GM23248 (cell line): ENCODE measurements at regions not wholly inside any gene's neighbourhood (a gene's known extent, or its start where the extent isn't known, plus 50 kb on each side); places are given as distances from the start of the nearest gene placed in this dataset.

Experiments used
- DNase-seq: peaks from one replicate; pipeline ENCODE4 v3.0.0-alpha.2; 2015
- H2AFZ ChIP-seq: fragments of 200-600 bp; sonication (generic); 2 replicates; pipeline ENCODE4 v1.6.1; 2016; ENCODE audit warnings: antibody characterized with exemption
- H3F3A ChIP-seq: fragments of 200-600 bp; sonication (generic); 2 replicates; pipeline ENCODE4 v1.6.1; 2016; ENCODE audit warnings: mild to moderate bottlenecking, antibody characterized with exemption, mixed run types; ENCODE audit not compliant: insufficient read depth
- H3K27ac ChIP-seq: fragments of 200-600 bp; sonication (generic); 2 replicates; pipeline ENCODE4 v1.5.1; 2016; ENCODE audit warnings: mild to moderate bottlenecking
- H3K27me3 ChIP-seq: fragments of 200-600 bp; sonication (generic); replicated peaks from 2 replicates; pipeline ENCODE4 v1.6.1; 2016; ENCODE audit warnings: mild to moderate bottlenecking; ENCODE audit not compliant: insufficient read depth
- H3K36me3 ChIP-seq: fragments of 200-600 bp; sonication (generic); 2 replicates; pipeline ENCODE4 v1.6.1; 2016; ENCODE audit warnings: low read depth, mild to moderate bottlenecking
- H3K4me1 ChIP-seq: fragments of 200-600 bp; sonication (generic); 2 replicates; pipeline ENCODE4 v1.6.1; 2016; ENCODE audit warnings: mild to moderate bottlenecking; ENCODE audit not compliant: insufficient read depth
- H3K4me2 ChIP-seq: fragments of 200-600 bp; sonication (generic); one replicate; pipeline ENCODE4 v1.6.1; 2016; ENCODE audit warnings: mild to moderate bottlenecking; ENCODE audit not compliant: unreplicated experiment
- H3K4me3 ChIP-seq: fragments of 200-600 bp; sonication (generic); 2 replicates; pipeline ENCODE4 v1.5.1; 2016; ENCODE audit warnings: mild to moderate bottlenecking
- H3K79me2 ChIP-seq: fragments of 200-600 bp; sonication (generic); 2 replicates; pipeline ENCODE4 v1.6.1; 2016; ENCODE audit warnings: mild to moderate bottlenecking; ENCODE audit not compliant: insufficient read depth
- H3K9ac ChIP-seq: fragments of 200-600 bp; sonication (generic); 2 replicates; pipeline ENCODE4 v1.6.1; 2016; ENCODE audit warnings: mild to moderate bottlenecking
- H3K9me2 ChIP-seq: fragments of 200-600 bp; sonication (generic); 2 replicates; pipeline ENCODE4 v1.6.1; 2016; ENCODE audit warnings: mixed run types, mild to moderate bottlenecking, moderate library complexity; ENCODE audit not compliant: insufficient read depth
- H3K9me3 ChIP-seq: fragments of 200-600 bp; sonication (generic); one replicate; pipeline ENCODE4 v1.6.1; 2017; ENCODE audit warnings: low read depth
- H4K20me1 ChIP-seq: fragments of 200-600 bp; sonication (generic); 2 replicates; pipeline ENCODE4 v1.6.0; 2016; ENCODE audit not compliant: insufficient read depth
- EZH2 ChIP-seq: fragments of 200-600 bp; sonication (generic); IDR thresholded peaks from 2 replicates; pipeline ENCODE4 v1.6.1; 2018; ENCODE audit warnings: antibody characterized with exemption, mild to moderate bottlenecking; ENCODE audit not compliant: insufficient read depth, poor library complexity, severe bottlenecking
- EZH2phosphoT487 ChIP-seq: fragments of 200-600 bp; sonication (generic); IDR thresholded peaks from 2 replicates; pipeline ENCODE4 v1.6.1; 2018; ENCODE audit warnings: antibody characterized with exemption, moderate library complexity, mild to moderate bottlenecking, low read depth; ENCODE audit not compliant: insufficient read depth
- WGBS, 2 experiments: methylation state at CpG; one replicate each; pipeline ENCODE4 v1.1.6; 2015 to 2017; ENCODE audit warnings: low lambda C conversion rate in 2 of 2, low coverage in 1 of 2; ENCODE audit errors: missing lambda C conversion rate in 2 of 2; 5-methylcytosine and 5-hydroxymethylcytosine counted together
- in situ Hi-C: fragments of 300-500 bp; cut with MboI; formaldehyde crosslinking; loops from 2 replicates; pipeline ENCODE4 v1.15.0; 2020

GRCh38 chr6:66051812-66052211 lies 344.8 kb upstream of the EYS start:
- Histone ChIP-seq H3K4me1 (no peaks in the 10 kb centered on the region), H3K9ac (no peak overlapping the region), H3K79me2 (no peaks in the 10 kb centered on the region), H2AFZ (no peak overlapping the region), H3K9me2 (no peaks in the 10 kb centered on the region), H3K9me3 (no peaks in the 10 kb centered on the region), H3K4me3 (no peak overlapping the region), H3F3A (no peaks in the 10 kb centered on the region), H3K36me3 (no peaks in the 10 kb centered on the region), H3K4me2 (no peak overlapping the region), H3K27ac (no peak overlapping the region), H3K27me3 (no peaks in the 10 kb centered on the region), H4K20me1 (no peaks in the 10 kb centered on the region)
- TF ChIP-seq EZH2: no peak
- no peak for TF ChIP-seq EZH2phosphoT487
- WGBS, 2 experiments: 35 to 38% methylated on average over 5 of the region's 5 CpGs
- DNase-seq: no peak
- in situ Hi-C loops: no loop called here

- no peaks in the 10 kb centered on the region for H3K4me1 ChIP-seq
- H3K4me3 ChIP-seq: no peak overlapping the region
- H3K79me2 ChIP-seq: no peaks in the 10 kb centered on the region
- no peak for DNase-seq
- TF ChIP-seq EZH2phosphoT487 (no peak), EZH2 (no peak)
- H2AFZ ChIP-seq: no peak overlapping the region
- no peak overlapping the region for H3K27ac ChIP-seq
- no peaks in the 10 kb centered on the region for H3K27me3 ChIP-seq
- H3K4me2 ChIP-seq: no peak overlapping the region
- 28 to 30% methylated on average over 3 of the region's 3 CpGs for WGBS, 2 experiments
- H3K9me3 ChIP-seq: no peaks in the 10 kb centered on the region
- no peak overlapping the region for H3K9ac ChIP-seq
- no peaks in the 10 kb centered on the region for H3K9me2 ChIP-seq
- H3K36me3 ChIP-seq: no peaks in the 10 kb centered on the region
- H4K20me1 ChIP-seq: no peaks in the 10 kb centered on the region
- in situ Hi-C loops: no loop called here
- no peaks in the 10 kb centered on the region for H3F3A ChIP-seq
These were observed 341.9 kb upstream of the EYS start for GRCh38 chr6:66048684-66049474.

GRCh38 chr6:66032626-66033025 lies 325.6 kb upstream of the EYS start:
- Histone ChIP-seq H3F3A (no peaks in the 10 kb centered on the region), H3K4me2 (no peak overlapping the region), H2AFZ (no peak overlapping the region), H3K27ac (no peak overlapping the region), H3K9me3 (no peaks in the 10 kb centered on the region), H4K20me1 (no peaks in the 10 kb centered on the region), H3K27me3 (no peaks in the 10 kb centered on the region), H3K79me2 (no peaks in the 10 kb centered on the region), H3K4me3 (no peak overlapping the region), H3K9me2 (no peaks in the 10 kb centered on the region), H3K9ac (no peak overlapping the region), H3K36me3 (no peaks in the 10 kb centered on the region), H3K4me1 (no peaks in the 10 kb centered on the region)
- DNase-seq: no peak
- TF ChIP-seq EZH2phosphoT487: no peak
- TF ChIP-seq EZH2: no peak
- WGBS, 2 experiments: 14 to 27% methylated on average over 1 of the region's 1 CpG
- in situ Hi-C loops: no loop called here

- TF ChIP-seq EZH2phosphoT487: no peak
- no peak for TF ChIP-seq EZH2
- Histone ChIP-seq H3K9me3 (no peaks in the 10 kb centered on the region), H3K4me3 (no peak overlapping the region), H3K9me2 (no peaks in the 10 kb centered on the region), H3F3A (no peaks in the 10 kb centered on the region), H3K79me2 (no peaks in the 10 kb centered on the region), H3K4me2 (no peak overlapping the region), H3K27me3 (no peaks in the 10 kb centered on the region), H3K36me3 (no peaks in the 10 kb centered on the region), H4K20me1 (no peaks in the 10 kb centered on the region), H3K4me1 (no peaks in the 10 kb centered on the region), H2AFZ (no peak overlapping the region), H3K27ac (no peak overlapping the region), H3K9ac (no peak overlapping the region)
- in situ Hi-C loops: no loop called here
- DNase-seq: no peak
These were observed 322.4 kb upstream of the EYS start for GRCh38 chr6:66029391-66029790.

- H3K79me2 ChIP-seq: no peaks in the 10 kb centered on the region
- 80 to 83% methylated on average over 29 to 30 of the region's 30 CpGs for WGBS, 2 experiments
- H3K27me3 ChIP-seq: no peaks in the 10 kb centered on the region
- H3K4me2 ChIP-seq: no peak overlapping the region
- H3K9me2 ChIP-seq: no peaks in the 10 kb centered on the region
- no peak overlapping the region for H3K9ac ChIP-seq
- no peak for DNase-seq
- H3K36me3 ChIP-seq: no peaks in the 10 kb centered on the region
- in situ Hi-C loops: no loop called here
- no peaks in the 10 kb centered on the region for H4K20me1 ChIP-seq
- H3K4me1 ChIP-seq: no peaks in the 10 kb centered on the region
- H3F3A ChIP-seq: no peaks in the 10 kb centered on the region
- no peak overlapping the region for H3K27ac ChIP-seq
- TF ChIP-seq EZH2: no peak
- TF ChIP-seq EZH2phosphoT487: no peak
- no peaks in the 10 kb centered on the region for H3K9me3 ChIP-seq
- H3K4me3 ChIP-seq: no peak overlapping the region
- no peak overlapping the region for H2AFZ ChIP-seq
These were observed 292.3 kb upstream of the EYS start for GRCh38 chr6:65999288-65999791.
